H1 (cell line): ENCODE measurements at regions not wholly inside any gene's neighbourhood (a gene's known extent, or its start where the extent isn't known, plus 50 kb on each side); places are given as distances from the start of the nearest gene placed in this dataset.

Source experiments
- CTCF ChIA-PET: fragments of 300-600 bp; sonication (Branson Sonifier 250); formaldehyde crosslinking; loops from one replicate; lab custom pipeline; 2021; ENCODE audit not compliant: partially characterized antibody; lab: Charles Lee
- POLR2A ChIA-PET: fragments of 300-600 bp; sonication (Branson Sonifier 250); formaldehyde crosslinking; loops from one replicate; lab custom pipeline; 2021; ENCODE audit warnings: inconsistent platforms; ENCODE audit not compliant: partially characterized antibody; lab: Charles Lee
- DNase-seq, 2 experiments: peaks; one replicate each; pipeline versions ENCODE4 v3.0.0 to v3.0.0-alpha.2; 2010 to 2022; ENCODE audit warnings: low spot score in 2 of 2, low read depth in 1 of 2, mixed read lengths in 1 of 2
- FAIRE-seq: peaks from 2 replicates; lab custom pipeline; 2011; peaks lifted over from hg19 to GRCh38; lab: Jason Lieb, UNC
- H2AFZ ChIP-seq: 2 replicates; pipeline ENCODE4 v1.8.1; 2012; ENCODE audit warnings: low read length, inconsistent platforms
- H2AK5ac ChIP-seq: 2 replicates; pipeline ENCODE4 v1.6.1; 2013; ENCODE audit warnings: low read depth, low read length
- H2BK120ac ChIP-seq: replicated peaks from 2 replicates; pipeline ENCODE3; 2013; ENCODE audit warnings: low read depth, low read length, inconsistent platforms
- H2BK12ac ChIP-seq: 2 replicates; pipeline ENCODE4 v1.6.1; 2013; ENCODE audit warnings: low read depth, low read length
- H2BK15ac ChIP-seq: 2 replicates; pipeline ENCODE4 v1.6.1; 2013; ENCODE audit warnings: low read length
- H2BK20ac ChIP-seq: 2 replicates; pipeline ENCODE4 v1.6.1; 2013; ENCODE audit warnings: low read length
- H2BK5ac ChIP-seq: 2 replicates; pipeline ENCODE4 v1.6.1; 2013; ENCODE audit warnings: low read depth, low read length
- H3K14ac ChIP-seq: 2 replicates; pipeline ENCODE4 v1.6.1; 2013; ENCODE audit warnings: inconsistent platforms; ENCODE audit not compliant: insufficient read length
- H3K18ac ChIP-seq: 2 replicates; pipeline ENCODE4 v1.6.1; 2013; ENCODE audit warnings: low read length; ENCODE audit errors: extremely low read depth
- H3K23ac ChIP-seq: 2 replicates; pipeline ENCODE4 v1.6.1; 2013; ENCODE audit warnings: inconsistent platforms; ENCODE audit not compliant: insufficient read length
- H3K23me2 ChIP-seq: 2 replicates; pipeline ENCODE4 v1.6.1; 2013; ENCODE audit warnings: low read depth, low read length
- H3K27ac ChIP-seq: 2 replicates; pipeline ENCODE4 v1.6.1; 2011; ENCODE audit warnings: low read depth, low read length, inconsistent platforms
- H3K27me3 ChIP-seq, 4 experiments: replicated peaks in 1 of 4; 1 replicate in 1 of 4; 2 replicates in 3 of 4; pipeline versions ENCODE4 v1.6.1 to v1.8.1; 2011 to 2013; ENCODE audit warnings: low read length in 3 of 4, mild to moderate bottlenecking in 3 of 4, inconsistent platforms in 2 of 4, mixed read lengths in 2 of 4, moderate library complexity in 1 of 4; ENCODE audit not compliant: control insufficient read depth in 3 of 4, insufficient read depth in 3 of 4; ENCODE audit errors: extremely low read depth in 1 of 4
- H3K36me3 ChIP-seq, 4 experiments: 2 replicates each; pipeline versions ENCODE4 v1.6.1 to v1.8.1; 2011 to 2013; ENCODE audit warnings: mild to moderate bottlenecking in 4 of 4, low read length in 3 of 4, moderate library complexity in 2 of 4, control low read depth in 1 of 4, inconsistent platforms in 1 of 4; ENCODE audit not compliant: insufficient read depth in 4 of 4, control insufficient read depth in 2 of 4
- H3K4ac ChIP-seq: replicated peaks from 2 replicates; pipeline ENCODE3; 2013; ENCODE audit warnings: low read length, low read depth, mixed read lengths, inconsistent platforms; ENCODE audit not compliant: insufficient read length
- H3K4me1 ChIP-seq, 4 experiments: replicated peaks in 1 of 4; 1 replicate in 1 of 4; 2 replicates in 3 of 4; pipeline versions ENCODE4 v1.6.1 to v1.8.1; 2011 to 2013; ENCODE audit warnings: low read length in 3 of 4, inconsistent platforms in 2 of 4, mixed read lengths in 1 of 4; ENCODE audit not compliant: insufficient read depth in 4 of 4, control insufficient read depth in 3 of 4
- H3K4me2 ChIP-seq, 2 experiments: 2 replicates each; pipeline versions ENCODE4 v1.6.1 to v1.8.1; 2011 to 2013; ENCODE audit warnings: low read depth in 2 of 2, low read length in 2 of 2, control low read depth in 1 of 2, inconsistent platforms in 1 of 2, mild to moderate bottlenecking in 1 of 2; ENCODE audit not compliant: insufficient read depth in 1 of 2
- H3K4me3 ChIP-seq, 4 experiments: fragments of 200-600, 300-600 bp in 1 of 4; sonication (generic), shearing (Covaris generic), sonication (Bioruptor Twin) in 1 of 4; 2 replicates each; pipeline versions ENCODE4 v1.5.1 to v1.8.1; 2011 to 2016; ENCODE audit warnings: low read length in 4 of 4, low read depth in 3 of 4, control low read depth in 2 of 4, inconsistent platforms in 2 of 4, mild to moderate bottlenecking in 2 of 4, mixed read lengths in 1 of 4, moderate library complexity in 1 of 4; ENCODE audit not compliant: insufficient read depth in 2 of 4; ENCODE audit errors: extremely low read depth in 1 of 4
- H3K56ac ChIP-seq: replicated peaks from 2 replicates; pipeline ENCODE3; 2013; ENCODE audit warnings: low read depth, mild to moderate bottlenecking, mixed read lengths, low read length, inconsistent platforms; ENCODE audit not compliant: insufficient read length
- H3K79me1 ChIP-seq: 2 replicates; pipeline ENCODE4 v1.6.1; 2013; ENCODE audit warnings: low read depth, low read length, control low read depth
- H3K79me2 ChIP-seq, 2 experiments: 2 replicates each; pipeline versions ENCODE4 v1.6.1 to v1.8.1; 2012 to 2013; ENCODE audit warnings: low read length in 2 of 2, mild to moderate bottlenecking in 2 of 2, inconsistent platforms in 1 of 2; ENCODE audit not compliant: insufficient read depth in 2 of 2, control insufficient read depth in 1 of 2
- H3K9ac ChIP-seq, 4 experiments: replicated peaks in 1 of 4; 1 replicate in 1 of 4; 2 replicates in 3 of 4; pipeline versions ENCODE4 v1.6.1 to v1.8.1; 2011 to 2013; ENCODE audit warnings: low read depth in 3 of 4, low read length in 3 of 4, control low read depth in 2 of 4, mild to moderate bottlenecking in 2 of 4, moderate library complexity in 2 of 4, inconsistent platforms in 1 of 4; ENCODE audit errors: extremely low read depth in 1 of 4
- H3K9me3 ChIP-seq, 2 experiments: 2 replicates each; pipeline versions ENCODE4 v1.6.1 to v1.8.1; 2012 to 2013; ENCODE audit warnings: mild to moderate bottlenecking in 2 of 2, moderate library complexity in 2 of 2, control low read depth in 1 of 2, inconsistent platforms in 1 of 2, low read depth in 1 of 2, low read length in 1 of 2, mixed read lengths in 1 of 2; ENCODE audit not compliant: insufficient read depth in 2 of 2
- H4K20me1 ChIP-seq, 2 experiments: replicated peaks in 1 of 2; 2 replicates each; pipeline versions ENCODE3 to v1.8.1; 2011 to 2013; ENCODE audit warnings: inconsistent platforms in 2 of 2, low read length in 2 of 2, mild to moderate bottlenecking in 1 of 2; ENCODE audit not compliant: insufficient read depth in 2 of 2, control insufficient read depth in 1 of 2
- H4K5ac ChIP-seq: 2 replicates; pipeline ENCODE4 v1.6.1; 2013; ENCODE audit warnings: low read length, low read depth, mixed read lengths, inconsistent platforms; ENCODE audit not compliant: insufficient read length
- H4K8ac ChIP-seq: 2 replicates; pipeline ENCODE4 v1.8.0; 2013; ENCODE audit warnings: mild to moderate bottlenecking, moderate library complexity, low read length, inconsistent platforms; ENCODE audit not compliant: insufficient read depth; ENCODE audit errors: extremely low read depth
- H4K91ac ChIP-seq: replicated peaks from 2 replicates; pipeline ENCODE3; 2013; ENCODE audit warnings: low read length, mixed read lengths, inconsistent platforms; ENCODE audit not compliant: insufficient read length
- CBX8 ChIP-seq: fragments of 300-800, 300-1000 bp; sonication (generic); IDR thresholded peaks from 2 replicates; pipeline ENCODE4 v1.7.1; 2016; ENCODE audit warnings: low read depth, low read length, borderline replicate concordance
- KDM1A ChIP-seq: fragments of 200-600, 300-600 bp; sonication (generic); IDR thresholded peaks from 2 replicates; pipeline ENCODE4 v1.7.1; 2016; ENCODE audit warnings: mild to moderate bottlenecking, low read length, borderline replicate concordance
- SRF ChIP-seq: IDR thresholded peaks from 2 replicates; pipeline ENCODE4 v1.6.1; 2011; ENCODE audit warnings: mild to moderate bottlenecking, low read depth, low read length, moderate library complexity
- TAF7 ChIP-seq: optimal IDR thresholded peaks from 2 replicates; pipeline ENCODE3; 2011; ENCODE audit warnings: low read depth, mild to moderate bottlenecking, inconsistent platforms, low read length, moderate library complexity, borderline replicate concordance
- WGBS, 2 experiments: shearing (Covaris generic) in 1 of 2; methylation state at CpG; one replicate each; pipeline versions ENCODE4 v1.1.6 to v1.1.7; 2013 to 2015; ENCODE audit warnings: low lambda C conversion rate in 2 of 2, mixed read lengths in 2 of 2, inconsistent platforms in 1 of 2, low coverage in 1 of 2, missing lambda C conversion rate in 1 of 2; ENCODE audit not compliant: insufficient replicate concordance in 2 of 2, insufficient coverage in 1 of 2, insufficient read length in 1 of 2; ENCODE audit errors: extremely low coverage in 1 of 2, missing lambda C conversion rate in 1 of 2; 5-methylcytosine and 5-hydroxymethylcytosine counted together

- FAIRE-seq = no peak
- Histone ChIP-seq H3K18ac (no peak overlapping the region), H3K79me1 (no peaks in the 10 kb centered on the region)
These were observed 260.7 kb downstream of the PREX1 start for GRCh38 chr20:48567145-48567544.

More at GRCh38 chr20:48567145-48567544, 260.7 kb downstream of the PREX1 start:
- CTCF ChIA-PET = interaction anchor here (1.3 to 2.2 kb wide), 3 partner anchors 10 to 53 kb away, joined by 3 to 11 read pairs (median 5); no protein-coding TSS in a partner anchor
- WGBS, 2 experiments = 95% methylated on average over 5 of the region's 5 CpGs; no CpG with 5 or more reads in 1 of the 2 experiments
- Histone ChIP-seq H3K23ac (no peak overlapping the region), H4K20me1 (no peaks in the 10 kb centered on the region), H3K56ac (no peak overlapping the region), H3K9ac (no peak overlapping the region), H2AK5ac (no peak overlapping the region), H3K27me3 (no peaks in the 10 kb centered on the region), H3K9me3 (peaks cover 3 to 10% of the 10 kb centered on the region in 2 experiments; a peak in 2 of 4 replicates), H4K91ac (no peak overlapping the region), H3K4me2 (no peak overlapping the region), H2AFZ (no peak overlapping the region), H4K5ac (no peak overlapping the region), H2BK20ac (no peak overlapping the region), H3K27ac (no peak overlapping the region), H2BK5ac (no peak overlapping the region), H3K14ac (no peak overlapping the region), H3K4ac (no peak overlapping the region), H2BK15ac (no peak overlapping the region), H3K4me1 (no peaks in the 10 kb centered on the region), H4K8ac (no peak overlapping the region), H3K4me3 (no peak overlapping the region), H2BK120ac (no peak overlapping the region), H3K36me3 (no peaks in the 10 kb centered on the region), H3K79me2 (no peaks in the 10 kb centered on the region), H2BK12ac (no peak overlapping the region), H3K23me2 (no peaks in the 10 kb centered on the region)
- POLR2A ChIA-PET = no interaction called here
- no peak for DNase-seq
- peak; percentile 29; the same call in 1 of the 2 replicates for TF ChIP-seq KDM1A
- no peak for TF ChIP-seq CBX8
- no peak for TF ChIP-seq SRF
- no peak for TF ChIP-seq TAF7
